K562 (cell line): ENCODE measurements at regions not wholly inside any gene's neighbourhood (a gene's known extent, or its start where the extent isn't known, plus 50 kb on each side); places are given as distances from the start of the nearest gene placed in this dataset.

ENCODE experiments used
- ATAC-seq: fragments of 200-7000 bp; cut with Tn5 transposase; 3 replicates; pipeline ENCODE4 v1.9.1; 2020; ENCODE audit warnings: moderate library complexity
- BruUV-seq: library from RNA; stranded (reverse); fragments of 400-500 nt; replicated peaks from 2 replicates; lab custom pipeline; 2021; lab: Mats Ljungman, UMichigan
- CTCF ChIA-PET: fragments of 300-600 bp; formaldehyde crosslinking; extraction: SDS; loops from one replicate; lab custom pipeline; 2021; ENCODE audit warnings: low intra/inter-chr PET ratio; lab: Yijun Ruan, JAX
- POLR2A ChIA-PET: fragments of 300-600, 350-650 bp; sonication (Branson Sonifier 250); formaldehyde crosslinking; extraction: SDS; loops from one replicate; lab custom pipeline; 2021; ENCODE audit warnings: antibody characterized with exemption, inconsistent platforms; lab: Yijun Ruan, JAX
- DNase-seq, 4 experiments: peaks; one replicate each; pipeline versions ENCODE4 v3.0.0 to v3.0.0-alpha.2; 2011 to 2018; ENCODE audit warnings: low spot score in 3 of 4, mixed read lengths in 3 of 4; ENCODE audit errors: extremely low read depth in 1 of 4
- FAIRE-seq: peaks from 2 replicates; lab custom pipeline; 2011; peaks lifted over from hg19 to GRCh38; lab: Jason Lieb, UNC
- H2AFZ ChIP-seq: 2 replicates; pipeline ENCODE4 v1.6.0; 2011; ENCODE audit warnings: low read depth, low read length, control low read depth, inconsistent platforms
- H3K27ac ChIP-seq: fragments of 200-600 bp; 3 replicates; pipeline ENCODE4 v1.8.0; 2011; ENCODE audit warnings: low read depth, mild to moderate bottlenecking, control low read depth, inconsistent platforms, low read length, moderate library complexity, mixed read lengths; ENCODE audit errors: extremely low read depth
- H3K27me3 ChIP-seq, 2 experiments: fragments of 300-600 bp in 1 of 2; 2 replicates in 1 of 2; 3 replicates in 1 of 2; pipeline versions ENCODE4 v1.6.0 to v1.8.0; 2011; ENCODE audit warnings: inconsistent platforms in 2 of 2, low read length in 2 of 2, mild to moderate bottlenecking in 1 of 2, mixed read lengths in 1 of 2, moderate library complexity in 1 of 2; ENCODE audit not compliant: control insufficient read depth in 2 of 2, insufficient read depth in 2 of 2
- H3K36me3 ChIP-seq: fragments of 300-600 bp; 3 replicates; pipeline ENCODE4 v1.8.0; 2011; ENCODE audit warnings: mild to moderate bottlenecking, low read length, inconsistent platforms; ENCODE audit not compliant: control insufficient read depth, insufficient read depth
- H3K4me1 ChIP-seq, 2 experiments: fragments of 200-600 bp in 1 of 2; replicated peaks in 1 of 2; 2 replicates in 1 of 2; 3 replicates in 1 of 2; pipeline versions ENCODE4 v1.5.1 to v1.8.0; 2011; ENCODE audit warnings: inconsistent platforms in 2 of 2, low read length in 2 of 2, mild to moderate bottlenecking in 1 of 2, mixed read lengths in 1 of 2, moderate library complexity in 1 of 2; ENCODE audit not compliant: control insufficient read depth in 2 of 2, insufficient read depth in 2 of 2
- H3K4me2 ChIP-seq: 2 replicates; pipeline ENCODE4 v1.6.1; 2011; ENCODE audit warnings: low read length, control low read depth, inconsistent platforms, mixed read lengths; ENCODE audit not compliant: insufficient read depth
- H3K4me3 ChIP-seq: fragments of 200-600 bp; sonication (generic), shearing (Covaris generic); 2 replicates; pipeline ENCODE4 v1.5.1; 2016; ENCODE audit warnings: control low read depth, inconsistent platforms
- H3K79me2 ChIP-seq: fragments of 200-600 bp; 3 replicates; pipeline ENCODE4 v1.8.0; 2011; ENCODE audit warnings: low read length, inconsistent platforms; ENCODE audit not compliant: control insufficient read depth, insufficient read depth
- H3K9ac ChIP-seq, 2 experiments: 2 replicates each; pipeline versions ENCODE4 v1.6.0 to v1.6.1; 2011; ENCODE audit warnings: low read depth in 2 of 2, low read length in 2 of 2, control low read depth in 1 of 2, inconsistent platforms in 1 of 2, mild to moderate bottlenecking in 1 of 2, mixed read lengths in 1 of 2; ENCODE audit not compliant: insufficient read depth in 1 of 2
- H3K9me1 ChIP-seq: one replicate; pipeline ENCODE4 v1.6.0; 2011; ENCODE audit warnings: inconsistent platforms, mild to moderate bottlenecking, low read length, moderate library complexity; ENCODE audit not compliant: control insufficient read depth, insufficient read depth
- H3K9me3 ChIP-seq: replicated peaks from 2 replicates; pipeline ENCODE4 v1.5.1; 2011; ENCODE audit warnings: low read depth, low read length, inconsistent platforms; ENCODE audit not compliant: control insufficient read depth, insufficient read depth
- H4K20me1 ChIP-seq: replicated peaks from 2 replicates; pipeline ENCODE4 v1.6.1; 2011; ENCODE audit warnings: low read length, inconsistent platforms, mixed read lengths; ENCODE audit not compliant: control insufficient read depth, insufficient read depth
- FOXK1 ChIP-seq: sonication (generic); formaldehyde crosslinking; IDR thresholded peaks from 2 replicates; pipeline ENCODE4 v1.8.0; 2022; ENCODE audit warnings: missing genetic modification reagents, mild to moderate bottlenecking, borderline replicate concordance
- POLR2B ChIP-seq: fragments of 450-650 bp; IDR thresholded peaks from 2 replicates; pipeline ENCODE4 v1.6.1; 2018; ENCODE audit warnings: low read depth; ENCODE audit not compliant: partially characterized antibody
- TCF7 ChIP-seq: sonication (generic); IDR thresholded peaks from 2 replicates; pipeline ENCODE4 v1.6.1; 2016; ENCODE audit warnings: antibody characterized with exemption, borderline replicate concordance
- ZNF354B ChIP-seq: fragments of 250-450 bp; sonication (Bioruptor Pico); IDR thresholded peaks from 2 replicates; pipeline ENCODE4 v1.4.0; 2020
- WGBS: fragments of 100-300 bp; shearing (Covaris generic); methylation state at CpG from one replicate; pipeline ENCODE4 v1.1.6; 2016; ENCODE audit warnings: low coverage, mixed read lengths; ENCODE audit not compliant: insufficient coverage; ENCODE audit errors: missing lambda C conversion rate; 5-methylcytosine and 5-hydroxymethylcytosine counted together
- in situ Hi-C: fragments of 300-500 bp; cut with MboI; formaldehyde crosslinking; loops from 4 replicates; pipeline ENCODE4 v1.15.0; 2018; ENCODE audit warnings: inconsistent platforms, mixed read lengths
- intact Hi-C: fragments of 100-400 bp; cut with micrococcal nuclease; formaldehyde crosslinking; loops from 2 replicates; pipeline ENCODE4 v1.14.2; 2022
- TF ChIP-seq, protein P1 (sequence below): sonication (generic); formaldehyde crosslinking; IDR thresholded peaks from 2 replicates; pipeline ENCODE4 v1.8.1; 2023; ENCODE audit warnings: mild to moderate bottlenecking, missing genetic modification reagents

- Histone ChIP-seq H3K9me1 (peaks cover 14% of the 10 kb centered on the region), H4K20me1 (peaks cover 82% of the 10 kb centered on the region), H3K9me3 (no peaks in the 10 kb centered on the region), H3K27me3 (peaks cover 19 to 55% of the 10 kb centered on the region in 2 experiments; a peak in 4 of 5 replicates), H3K4me3 (no peak overlapping the region), H3K27ac (no peak overlapping the region), H3K36me3 (no peaks in the 10 kb centered on the region), H3K4me1 (no peaks in the 10 kb centered on the region), H3K4me2 (no peak overlapping the region), H3K9ac (no peak overlapping the region), H3K79me2 (no peaks in the 10 kb centered on the region), H2AFZ (no peak overlapping the region)
- ChIA-PET CTCF (interaction anchor here (1.8 kb wide), 1 partner anchor 33 kb away, joined by 5 read pairs; no protein-coding TSS in a partner anchor), POLR2A (interaction anchor here (0.6 to 5.3 kb wide), 18 partner anchors 8 to 389 kb away, joined by 3 to 41 read pairs (median 4); no protein-coding TSS in a partner anchor)
- no peak for DNase-seq
- WGBS = under 1% methylated on average over 6 of the region's 6 CpGs
- no peak for ATAC-seq
- no TSS peak for BruUV-seq
- in situ Hi-C loops = no loop called here
- TF ChIP-seq POLR2B = no peak
- no peak for TF ChIP-seq ZNF354B (CRISPR knock-in tag)
- no peak for TF ChIP-seq FOXK1 (CRISPR knock-in tag)
- 0 out of 2 replicates have a peak, but pooled peaks have one; percentile 22 for TF ChIP-seq TCF7
- TF ChIP-seq, protein P1, sequence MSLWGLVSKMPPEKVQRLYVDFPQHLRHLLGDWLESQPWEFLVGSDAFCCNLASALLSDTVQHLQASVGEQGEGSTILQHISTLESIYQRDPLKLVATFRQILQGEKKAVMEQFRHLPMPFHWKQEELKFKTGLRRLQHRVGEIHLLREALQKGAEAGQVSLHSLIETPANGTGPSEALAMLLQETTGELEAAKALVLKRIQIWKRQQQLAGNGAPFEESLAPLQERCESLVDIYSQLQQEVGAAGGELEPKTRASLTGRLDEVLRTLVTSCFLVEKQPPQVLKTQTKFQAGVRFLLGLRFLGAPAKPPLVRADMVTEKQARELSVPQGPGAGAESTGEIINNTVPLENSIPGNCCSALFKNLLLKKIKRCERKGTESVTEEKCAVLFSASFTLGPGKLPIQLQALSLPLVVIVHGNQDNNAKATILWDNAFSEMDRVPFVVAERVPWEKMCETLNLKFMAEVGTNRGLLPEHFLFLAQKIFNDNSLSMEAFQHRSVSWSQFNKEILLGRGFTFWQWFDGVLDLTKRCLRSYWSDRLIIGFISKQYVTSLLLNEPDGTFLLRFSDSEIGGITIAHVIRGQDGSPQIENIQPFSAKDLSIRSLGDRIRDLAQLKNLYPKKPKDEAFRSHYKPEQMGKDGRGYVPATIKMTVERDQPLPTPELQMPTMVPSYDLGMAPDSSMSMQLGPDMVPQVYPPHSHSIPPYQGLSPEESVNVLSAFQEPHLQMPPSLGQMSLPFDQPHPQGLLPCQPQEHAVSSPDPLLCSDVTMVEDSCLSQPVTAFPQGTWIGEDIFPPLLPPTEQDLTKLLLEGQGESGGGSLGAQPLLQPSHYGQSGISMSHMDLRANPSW (CRISPR knock-in tag) = peak; percentile 64; the same call in 1 of the 2 replicates
- no peak for FAIRE-seq
- intact Hi-C loops = no loop called here
Measured at GRCh38 chr22:22816171-22816514, 71.5 kb upstream of the IGLL5 start.
